HG03108 (cell line): ENCODE measurements at regions not wholly inside any gene's neighbourhood (a gene's known extent, or its start where the extent isn't known, plus 50 kb on each side); places are given as distances from the start of the nearest gene placed in this dataset.

Source experiments
- ATAC-seq: cut with Tn5 transposase; IDR thresholded peaks from one replicate; pipeline ENCODE4 v1.9.1; 2021; ENCODE audit warnings: moderate library complexity; ENCODE audit not compliant: unreplicated experiment

- ATAC-seq = no peak
Measured at GRCh38 chr17:68749349-68750207, 148.4 kb upstream of the FAM20A start.

GRCh38 chr17:68748381-68748780 lies 147.2 kb upstream of the FAM20A start:
- no peak for ATAC-seq

GRCh38 chr17:68740555-68741447 lies 139.6 kb upstream of the FAM20A start:
- ATAC-seq = no peak

- no peak for ATAC-seq
Measured at GRCh38 chr17:68737761-68738443, 136.7 kb upstream of the FAM20A start.

- no peak for ATAC-seq
Measured at GRCh38 chr17:68734931-68735330, 133.8 kb upstream of the FAM20A start.

- ATAC-seq = no peak
Measured at GRCh38 chr17:68734187-68734900, 133.2 kb upstream of the FAM20A start.

GRCh38 chr17:68733241-68734176 lies 132.3 kb upstream of the FAM20A start:
- no peak for ATAC-seq

GRCh38 chr17:68732301-68732749 lies 131.2 kb upstream of the FAM20A start:
- no peak for ATAC-seq

GRCh38 chr17:68731465-68731864 lies 130.3 kb upstream of the FAM20A start:
- no peak for ATAC-seq

GRCh38 chr17:68719431-68719830 lies 118.3 kb upstream of the FAM20A start:
- ATAC-seq = no peak

- no peak for ATAC-seq
Measured at GRCh38 chr17:68718926-68719325, 117.8 kb upstream of the FAM20A start.

GRCh38 chr17:68718465-68718864 lies 117.3 kb upstream of the FAM20A start:
- ATAC-seq = no peak

GRCh38 chr17:68714676-68715075 lies 113.5 kb upstream of the FAM20A start:
- no peak for ATAC-seq

- no peak for ATAC-seq
Measured at GRCh38 chr17:68711858-68712257, 110.7 kb upstream of the FAM20A start.

GRCh38 chr17:68710976-68711375 lies 109.8 kb upstream of the FAM20A start:
- ATAC-seq = no peak

GRCh38 chr17:68710035-68710780 lies 109.0 kb upstream of the FAM20A start:
- no peak for ATAC-seq

GRCh38 chr17:68709461-68709860 lies 108.3 kb upstream of the FAM20A start:
- ATAC-seq = no peak

GRCh38 chr17:68707031-68707430 lies 105.9 kb upstream of the FAM20A start:
- no peak for ATAC-seq
